Brain pericyte (primary cell): ENCODE measurements at regions not wholly inside any gene's neighbourhood (a gene's known extent, or its start where the extent isn't known, plus 50 kb on each side); places are given as distances from the start of the nearest gene placed in this dataset.

ENCODE experiments used
- DNase-seq: peaks from one replicate; pipeline ENCODE4 v3.0.0-alpha.2; 2012; ENCODE audit warnings: low read depth, low spot score

- no peak for DNase-seq
Measured at GRCh38 chr9:13651526-13651925, 372.0 kb upstream of the MPDZ start.

GRCh38 chr9:13648676-13649075, 369.2 kb upstream of the MPDZ start:
- DNase-seq: no peak

- DNase-seq: no peak
Measured at GRCh38 chr9:13648068-13648467, 368.6 kb upstream of the MPDZ start.

GRCh38 chr9:13646500-13647021, 367.1 kb upstream of the MPDZ start:
- no peak for DNase-seq

GRCh38 chr9:13645557-13645956, 366.1 kb upstream of the MPDZ start:
- no peak for DNase-seq

GRCh38 chr9:13644675-13645074, 365.2 kb upstream of the MPDZ start:
- no peak for DNase-seq

- no peak for DNase-seq
Measured at GRCh38 chr9:13642646-13643045, 363.2 kb upstream of the MPDZ start.

GRCh38 chr9:13629067-13629466, 349.6 kb upstream of the MPDZ start:
- no peak for DNase-seq

GRCh38 chr9:13628526-13628925, 349.0 kb upstream of the MPDZ start:
- no peak for DNase-seq

- DNase-seq: no peak
Measured at GRCh38 chr9:13627502-13627901, 348.0 kb upstream of the MPDZ start.

- DNase-seq: no peak
Measured at GRCh38 chr9:13627071-13627470, 347.6 kb upstream of the MPDZ start.

- DNase-seq: no peak
Measured at GRCh38 chr9:13626601-13627000, 347.1 kb upstream of the MPDZ start.

GRCh38 chr9:13621872-13622564, 342.5 kb upstream of the MPDZ start:
- no peak for DNase-seq

- DNase-seq: no peak
Measured at GRCh38 chr9:13616491-13617035, 337.1 kb upstream of the MPDZ start.

GRCh38 chr9:13615660-13616490, 336.4 kb upstream of the MPDZ start:
- no peak for DNase-seq

- no peak for DNase-seq
Measured at GRCh38 chr9:13614060-13614459, 334.6 kb upstream of the MPDZ start.

- no peak for DNase-seq
Measured at GRCh38 chr9:13613296-13613695, 333.8 kb upstream of the MPDZ start.

GRCh38 chr9:13608451-13608850, 329.0 kb upstream of the MPDZ start:
- DNase-seq: no peak

GRCh38 chr9:13607481-13608441, 328.3 kb upstream of the MPDZ start:
- DNase-seq: no peak

GRCh38 chr9:13606586-13606985, 327.1 kb upstream of the MPDZ start:
- DNase-seq: no peak

- DNase-seq: no peak
Measured at GRCh38 chr9:13603921-13604320, 324.4 kb upstream of the MPDZ start.
